HG03469 (cell line): ENCODE measurements at regions not wholly inside any gene's neighbourhood (a gene's known extent, or its start where the extent isn't known, plus 50 kb on each side); places are given as distances from the start of the nearest gene placed in this dataset.

Source experiments
- ATAC-seq: cut with Tn5 transposase; IDR thresholded peaks from one replicate; pipeline ENCODE4 v1.9.1; 2021; ENCODE audit warnings: mild to moderate bottlenecking, moderate library complexity, moderate number of reproducible peaks; ENCODE audit not compliant: unreplicated experiment

DNA sequence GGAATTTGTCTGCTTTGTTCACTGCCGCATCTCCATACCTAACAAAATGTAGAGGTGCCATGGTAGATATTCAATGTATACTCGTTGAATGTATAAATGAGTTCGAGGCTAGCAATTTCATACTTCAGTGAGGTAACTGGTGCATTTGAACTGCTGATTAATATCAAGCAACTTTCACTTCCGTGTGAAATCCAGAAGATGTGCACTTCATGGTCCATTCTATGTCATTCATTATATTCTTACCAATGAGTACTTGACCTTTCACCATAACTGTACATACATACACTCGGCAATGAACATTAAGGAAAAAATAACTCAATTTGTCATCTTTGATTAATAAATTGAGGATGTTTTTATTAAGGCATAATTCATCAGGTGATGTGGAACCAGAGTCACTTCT is 598.5 kb downstream of the ZNF385D start:
- ATAC-seq, result peak; percentile 46

- ATAC-seq, result no peak
Measured at GRCh38 chr3:21142949-21143348, 608.1 kb downstream of the ZNF385D start.

GRCh38 chr3:21142031-21142430 is 609.0 kb downstream of the ZNF385D start:
- no peak for ATAC-seq

DNA sequence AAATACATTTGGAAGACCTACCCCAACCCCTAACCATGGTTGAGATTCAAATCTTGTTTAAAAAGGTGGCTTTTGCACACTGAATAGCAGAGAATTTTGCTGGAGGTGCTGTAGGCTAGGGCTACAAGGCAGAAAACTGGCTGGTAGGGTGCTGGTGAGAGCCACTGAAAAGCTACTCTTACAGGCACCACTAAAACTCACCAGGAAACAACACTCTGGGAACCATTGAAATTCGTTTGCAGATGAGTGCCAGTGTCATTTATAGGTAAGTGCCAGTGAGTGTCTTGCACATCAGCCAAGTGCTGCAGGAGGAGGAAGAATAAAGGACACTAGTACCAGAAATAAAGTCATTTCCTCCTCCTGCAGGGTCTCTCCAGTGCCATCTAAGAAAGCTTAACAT is 610.2 kb downstream of the ZNF385D start:
- no peak for ATAC-seq

DNA sequence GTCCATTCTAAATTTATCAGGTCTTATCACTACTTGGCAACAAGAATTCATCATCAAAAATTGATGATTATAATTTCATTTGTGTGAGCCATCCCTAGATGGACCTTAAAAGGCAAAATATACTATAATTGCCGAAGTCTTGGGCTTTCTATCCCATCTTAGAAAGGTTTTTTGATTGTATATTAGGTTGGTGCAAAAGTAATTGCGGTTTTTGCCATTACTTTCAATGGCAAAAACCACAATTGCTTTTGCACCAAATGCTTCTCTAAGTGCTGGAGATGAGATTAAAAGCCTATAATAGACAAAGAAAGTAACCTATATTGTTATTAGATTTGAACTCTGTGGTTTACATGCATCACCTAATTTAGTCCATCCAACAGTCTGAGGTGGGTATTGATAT is 612.9 kb downstream of the ZNF385D start:
- no peak for ATAC-seq

DNA sequence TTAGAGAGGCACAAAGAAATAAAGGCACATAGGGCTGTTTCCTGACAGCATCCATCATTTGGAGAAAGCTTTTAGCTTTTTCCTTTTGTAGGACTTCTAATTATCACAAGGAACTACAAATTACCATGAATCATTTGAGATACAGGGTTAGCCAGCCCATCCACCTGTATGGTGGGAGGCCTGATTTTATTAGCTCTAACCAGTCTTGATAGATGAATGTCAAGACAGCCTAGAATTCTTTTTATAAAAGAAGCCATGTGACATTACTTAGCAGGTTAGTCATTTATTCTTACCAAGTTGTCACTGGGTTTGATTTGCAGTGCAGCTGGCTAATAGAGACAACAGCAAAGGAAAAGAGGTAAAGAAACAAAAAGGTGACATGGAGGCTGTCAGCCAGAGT is 618.1 kb downstream of the ZNF385D start:
- ATAC-seq, result no peak

GRCh38 chr3:21120826-21121225 is 630.2 kb downstream of the ZNF385D start:
- ATAC-seq, result no peak

DNA sequence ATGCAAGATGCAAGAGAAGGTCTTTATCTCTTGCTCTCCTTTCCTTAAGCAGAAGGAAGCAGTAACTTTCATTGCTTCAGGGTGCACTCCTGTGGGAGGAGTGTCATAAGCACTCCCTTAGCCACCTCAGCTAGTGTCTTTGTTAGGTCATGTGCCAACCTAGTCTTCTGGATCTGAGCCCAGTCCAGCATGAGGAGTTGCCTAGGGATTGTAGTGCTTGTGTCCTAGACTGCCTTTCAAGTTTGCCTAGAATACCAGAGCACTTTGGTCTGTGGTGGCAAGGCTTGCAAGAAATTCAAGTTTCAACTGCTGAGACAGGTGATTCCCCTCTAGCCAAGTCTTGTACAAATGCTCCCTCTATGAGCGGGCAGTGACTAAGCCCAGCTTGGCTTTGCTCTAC is 633.6 kb downstream of the ZNF385D start:
- ATAC-seq, result no peak

DNA sequence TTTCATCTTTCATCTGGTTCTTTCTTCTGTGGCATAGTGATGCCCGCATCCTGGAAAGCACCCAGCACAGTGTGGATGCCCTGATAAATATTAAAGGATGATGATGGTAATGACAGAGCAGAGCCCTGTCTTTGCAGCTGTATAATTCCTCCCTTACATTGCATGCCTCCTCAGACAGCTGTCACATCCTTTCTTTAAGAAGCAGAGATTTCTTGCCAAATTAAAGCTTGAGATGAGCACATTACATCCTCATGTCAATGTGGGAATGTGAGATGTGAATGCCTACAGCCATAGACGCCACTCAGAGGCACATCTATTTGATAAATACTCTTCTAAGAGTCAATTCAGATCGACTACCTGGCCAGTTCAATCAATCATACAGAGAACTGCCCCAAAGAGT is 642.0 kb downstream of the ZNF385D start:
- no peak for ATAC-seq

GRCh38 chr3:21105784-21106183 is 645.2 kb downstream of the ZNF385D start:
- ATAC-seq, result no peak

DNA sequence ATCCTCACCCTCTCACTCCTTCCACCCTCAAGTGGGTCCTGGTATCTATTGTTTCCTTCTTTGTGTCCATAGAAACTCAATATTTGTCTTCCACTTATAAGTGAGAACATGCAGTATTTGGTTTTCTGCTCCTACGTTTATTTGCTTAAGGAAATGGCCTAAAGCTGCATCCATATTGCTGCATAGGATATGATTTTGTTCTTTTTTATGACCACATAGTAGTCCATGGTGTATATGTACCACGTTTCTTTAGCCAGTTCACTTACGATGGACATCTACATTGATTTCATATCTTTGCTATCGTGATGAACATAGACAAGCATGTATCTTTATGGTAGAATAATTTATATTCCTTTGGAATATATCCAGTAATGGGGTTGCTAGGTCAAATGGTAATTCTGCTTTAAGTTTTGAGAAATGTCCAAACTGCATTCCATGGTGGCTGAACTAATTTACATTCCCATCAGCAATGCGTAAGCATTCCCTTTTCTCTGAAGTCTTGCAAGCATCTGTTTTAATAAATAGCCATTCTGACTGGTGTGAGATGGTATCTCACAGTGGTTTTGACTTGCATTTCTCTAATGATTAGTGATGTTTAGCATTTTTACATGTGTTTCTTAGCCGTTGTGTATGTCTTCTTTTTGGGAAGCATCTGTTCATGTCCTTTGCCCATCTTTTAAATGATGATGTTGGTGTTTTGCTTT is 650.2 kb downstream of the ZNF385D start:
- no peak for ATAC-seq

- no peak for ATAC-seq
Measured at GRCh38 chr3:21094686-21095085, 656.3 kb downstream of the ZNF385D start.

- no peak for ATAC-seq
Measured at GRCh38 chr3:21073561-21073960, 677.4 kb downstream of the ZNF385D start.

DNA sequence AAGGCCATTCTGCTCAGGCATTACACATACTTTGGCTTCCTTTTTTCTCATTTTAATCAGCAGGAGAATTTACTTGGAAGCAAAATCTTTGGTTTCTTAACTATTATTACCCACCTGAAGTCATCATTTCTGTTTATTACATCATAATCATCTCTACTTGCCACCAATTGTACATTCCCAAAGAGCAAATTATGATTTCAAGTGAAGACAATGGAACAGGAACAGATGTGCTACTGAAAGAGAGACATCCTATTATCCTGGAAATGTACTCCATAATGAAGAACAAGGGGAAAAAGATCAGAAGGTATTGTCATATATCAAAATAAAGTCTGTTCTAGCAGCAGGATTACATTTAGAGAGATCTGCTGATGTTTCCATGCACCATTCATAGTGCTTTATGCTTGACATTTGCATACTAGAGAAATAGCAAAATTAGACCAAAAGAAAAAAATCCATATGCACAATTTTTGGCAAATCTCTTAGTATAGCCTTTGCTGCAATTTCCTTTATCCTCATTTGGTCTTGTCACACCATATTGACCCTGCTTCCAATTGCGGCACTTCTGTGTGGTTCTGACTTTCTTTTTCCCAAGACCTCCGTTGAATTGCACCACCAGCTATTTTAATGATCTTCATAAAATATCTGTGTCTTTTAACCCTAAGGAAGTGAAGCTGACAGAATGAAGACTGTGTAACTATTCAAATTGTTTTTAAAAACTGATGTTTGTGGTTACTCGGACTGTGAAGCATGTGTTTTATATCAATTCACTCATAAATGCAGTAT is 683.8 kb downstream of the ZNF385D start:
- ATAC-seq, result no peak

DNA sequence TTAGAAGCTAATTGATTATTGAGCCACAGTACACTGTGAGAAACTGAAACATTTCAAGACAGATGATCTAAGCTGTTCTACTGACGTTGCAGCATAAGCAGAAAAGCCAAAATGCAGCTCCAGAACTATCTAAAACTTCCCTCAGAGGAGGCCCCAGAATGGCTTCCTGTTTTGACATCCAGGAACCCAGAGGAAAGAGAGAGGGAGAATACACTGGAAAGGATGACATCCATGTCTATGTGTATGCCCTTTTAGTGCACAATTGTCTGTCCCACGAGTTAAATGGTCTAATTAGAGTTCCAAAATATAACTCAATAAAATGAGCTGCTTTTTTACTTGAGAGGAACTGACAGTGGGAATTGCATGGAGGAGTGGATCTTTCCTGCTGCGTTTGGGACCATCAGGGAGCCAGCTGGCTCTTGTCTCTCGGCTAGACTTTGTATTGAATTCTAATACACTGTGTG is 688.1 kb downstream of the ZNF385D start:
- ATAC-seq, result no peak

DNA sequence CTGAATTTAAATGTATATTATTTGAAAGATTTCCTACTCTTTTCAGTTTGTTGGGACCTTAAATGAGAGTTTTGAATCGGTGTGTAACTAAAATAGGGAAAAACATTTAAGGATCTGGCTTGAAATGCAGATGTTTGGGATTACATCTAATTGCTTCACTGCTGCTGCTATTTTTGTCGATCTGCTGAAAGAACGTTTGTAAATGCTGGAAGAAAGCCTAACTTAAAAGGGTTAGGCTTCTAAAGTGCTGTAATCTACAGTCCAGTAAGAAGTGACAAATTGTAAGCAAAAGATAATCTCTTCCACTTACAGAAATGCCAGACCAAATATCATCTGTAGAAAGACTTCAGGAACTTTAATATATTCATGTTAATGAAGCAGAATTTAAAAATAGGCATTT is 691.6 kb downstream of the ZNF385D start:
- ATAC-seq, result no peak

GRCh38 chr3:21056293-21056692 is 694.7 kb downstream of the ZNF385D start:
- ATAC-seq, result no peak

DNA sequence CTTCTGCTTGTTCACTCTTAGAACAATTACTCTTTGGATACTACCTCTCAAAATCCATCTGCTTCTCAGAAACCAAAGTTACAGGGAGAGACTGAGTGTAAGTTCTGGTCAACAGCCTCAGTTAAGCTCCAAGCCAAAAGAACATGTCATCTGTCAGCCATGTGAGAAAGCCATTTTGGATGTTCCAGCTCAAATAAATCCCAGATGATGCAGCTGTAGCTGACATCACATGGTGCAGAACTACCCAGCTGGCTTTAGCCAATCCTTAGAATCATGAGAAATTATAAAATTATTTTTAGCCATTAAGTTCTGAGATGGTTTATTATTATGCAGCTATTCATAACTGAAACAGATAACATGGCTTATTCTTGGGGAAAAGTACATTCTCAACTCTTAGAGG is 696.0 kb downstream of the ZNF385D start:
- ATAC-seq, result no peak

DNA sequence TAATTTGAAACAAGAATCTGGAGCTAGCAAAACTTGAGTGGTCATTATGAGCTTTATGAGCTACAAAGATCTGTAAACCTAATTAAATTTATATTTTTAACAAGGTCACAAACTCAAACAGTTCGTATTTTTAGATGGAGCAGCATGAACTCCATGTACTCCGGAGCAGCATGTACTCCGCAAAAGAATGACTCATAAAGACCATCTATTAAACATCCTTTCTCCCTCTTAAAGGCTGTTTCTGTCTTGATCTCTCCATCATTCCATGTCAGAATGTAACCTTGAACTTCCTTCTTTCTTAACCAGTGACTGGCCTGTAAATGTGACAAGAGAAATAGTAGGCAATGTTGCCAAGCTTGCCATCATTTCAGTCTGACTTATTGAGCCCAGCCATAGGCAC is 696.9 kb downstream of the ZNF385D start:
- ATAC-seq, result no peak

- ATAC-seq, result no peak
Measured at GRCh38 chr3:21049334-21050062, 701.5 kb downstream of the ZNF385D start.

- no peak for ATAC-seq
Measured at GRCh38 chr3:21043139-21043538, 707.9 kb downstream of the ZNF385D start.

DNA sequence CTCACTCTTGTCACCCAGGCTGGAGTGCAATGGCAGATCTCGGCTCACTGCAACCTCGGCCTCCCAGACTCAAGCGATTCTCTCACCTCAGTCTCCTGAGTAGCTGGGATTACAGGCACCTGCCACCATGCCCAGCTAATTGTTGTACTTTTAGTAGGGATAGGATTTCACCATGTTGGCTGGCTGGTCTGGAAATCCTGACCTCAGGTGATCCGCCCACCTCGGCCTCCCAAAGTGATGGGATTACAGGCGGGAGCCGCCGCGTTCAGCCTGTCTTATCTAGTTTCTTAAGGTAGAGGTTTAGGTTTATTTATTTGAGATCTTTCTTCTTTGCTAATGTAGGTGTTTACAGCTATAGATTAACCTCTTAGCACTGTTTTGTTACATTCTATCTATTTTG is 708.8 kb downstream of the ZNF385D start:
- ATAC-seq, result no peak
